ENCODE measurements at regions not wholly inside any gene's neighbourhood (a gene's known extent, or its start where the extent isn't known, plus 50 kb on each side); places are given as distances from the start of the nearest gene placed in this dataset.

DNA sequence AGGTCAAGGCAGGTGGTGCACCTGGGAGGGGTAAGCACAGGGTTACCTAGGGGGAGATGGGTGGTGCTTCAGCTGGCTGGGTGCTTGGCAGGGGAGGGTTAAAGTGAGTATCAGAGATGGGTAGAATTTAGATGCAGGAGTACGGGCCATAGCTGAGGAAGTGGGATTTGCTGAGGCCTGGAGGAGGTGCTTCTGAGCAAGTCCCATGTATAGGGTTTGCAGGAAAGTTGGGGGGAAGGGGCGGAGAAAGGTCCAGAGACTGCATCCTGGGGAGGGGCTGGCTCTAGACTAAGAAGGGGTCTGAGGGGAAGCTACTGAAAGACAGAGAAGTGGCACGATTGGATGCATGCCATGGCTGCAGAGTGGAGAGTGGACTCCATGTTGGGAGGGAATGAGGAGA, 281.6 kb upstream of the ZNF32 start:
- no peak for DNase-seq (ENCODE audit: low spot score)
- ChIA-PET POLR2A (ENCODE audit: low non-redundant PET) (no interaction called here), CTCF (no interaction called here)
- no peak overlapping the region for H3K27ac ChIP-seq
- no peak for TF ChIP-seq CTCF (conservative IDR thresholded peaks at IDR 0.05; ENCODE audit: low read depth)

GRCh38 chr10:43929122-43929521, 280.4 kb upstream of the ZNF32 start:
- CTCF ChIA-PET: no interaction called here
- no peak for TF ChIP-seq CTCF (conservative IDR thresholded peaks at IDR 0.05; ENCODE audit: low read depth)
- POLR2A ChIA-PET (ENCODE audit: low non-redundant PET): no interaction called here
- no peak for DNase-seq (ENCODE audit: low spot score)
- no peak overlapping the region for H3K27ac ChIP-seq

DNA sequence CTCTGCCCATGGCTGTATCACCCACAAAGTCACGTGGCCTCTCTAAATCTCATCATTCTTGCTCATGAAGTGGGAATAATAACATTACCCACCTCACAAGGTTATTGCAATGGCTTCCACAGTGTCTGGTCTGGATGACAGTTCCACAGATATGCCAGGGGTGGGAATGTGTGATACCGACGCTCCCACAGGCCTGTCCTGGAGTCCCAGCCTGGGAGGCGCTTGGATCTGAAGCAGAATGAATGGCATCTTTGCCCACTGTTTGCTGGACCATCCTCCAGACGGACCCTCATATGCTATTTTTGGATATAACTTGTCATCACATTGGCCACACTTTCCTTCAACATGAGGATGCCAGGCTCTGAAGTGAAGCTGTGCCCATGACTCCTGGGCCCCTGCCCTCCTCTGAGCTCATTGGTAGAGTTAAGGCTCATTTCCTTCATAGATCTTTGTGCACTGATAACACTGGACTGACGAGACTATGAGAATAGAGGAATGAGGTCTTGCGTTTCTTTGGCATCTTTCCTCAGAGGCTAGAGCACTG, 279.8 kb upstream of the ZNF32 start:
- CTCF ChIA-PET: no interaction called here

DNA sequence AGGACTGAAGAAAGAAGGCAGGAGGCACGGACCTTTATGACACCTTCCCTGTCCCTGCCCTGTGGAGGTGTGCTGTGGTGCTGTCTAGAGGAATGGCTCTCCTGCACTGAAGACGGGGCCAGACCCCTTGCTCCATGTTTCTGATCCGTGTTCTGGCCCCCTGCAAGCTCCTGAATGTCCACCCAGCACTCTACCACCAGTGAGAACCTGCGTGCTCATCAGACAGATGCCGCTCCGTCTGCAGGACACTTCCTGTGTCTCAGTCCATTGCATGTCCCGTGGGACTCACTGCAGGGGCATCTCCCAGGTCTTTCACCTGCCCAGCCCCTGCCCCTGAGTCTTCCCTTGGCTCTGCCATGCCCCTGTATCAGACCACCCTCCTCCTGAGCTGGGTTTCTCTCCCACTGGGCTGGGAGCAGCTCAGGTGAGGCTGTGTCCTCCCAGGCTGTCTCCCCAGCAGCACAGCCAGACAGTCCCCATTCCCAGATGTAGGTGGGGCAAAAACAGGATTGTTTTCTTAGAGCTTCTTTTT, 278.3 kb upstream of the ZNF32 start:
- TF ChIP-seq CTCF (conservative IDR thresholded peaks at IDR 0.05; ENCODE audit: low read depth): no peak
- DNase-seq (ENCODE audit: low spot score): no peak
- ChIA-PET CTCF (no interaction called here), POLR2A (ENCODE audit: low non-redundant PET) (no interaction called here)
- no peak overlapping the region for H3K27ac ChIP-seq

More for the DNA sequence above, 279.8 kb upstream of the ZNF32 start:
- H3K27ac ChIP-seq: no peak overlapping the region
- DNase-seq (ENCODE audit: low spot score): no peak
- POLR2A ChIA-PET (ENCODE audit: low non-redundant PET): no interaction called here
- no peak for TF ChIP-seq CTCF (conservative IDR thresholded peaks at IDR 0.05; ENCODE audit: low read depth)

DNA sequence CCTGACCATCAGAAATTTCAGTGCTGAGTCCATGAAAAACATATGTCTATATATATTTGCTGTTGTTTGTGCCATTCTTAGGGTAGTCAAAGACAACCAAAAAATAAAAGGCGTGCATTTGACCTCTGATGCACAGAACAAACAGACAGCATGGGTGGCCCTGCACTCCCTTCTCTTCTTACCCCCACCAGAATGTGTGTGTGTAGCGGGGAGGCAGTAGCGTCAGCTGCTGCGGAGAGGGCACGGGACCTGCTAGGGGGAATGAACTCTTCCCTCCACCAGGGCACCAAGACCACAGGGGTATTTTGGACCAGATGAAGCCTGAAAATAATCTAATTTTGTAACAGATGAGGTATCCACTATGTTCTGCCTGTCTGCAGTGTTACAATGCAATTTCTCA, 277.7 kb upstream of the ZNF32 start:
- H3K27ac ChIP-seq: no peak overlapping the region
- POLR2A ChIA-PET (ENCODE audit: low non-redundant PET): no interaction called here
- no peak for TF ChIP-seq CTCF (conservative IDR thresholded peaks at IDR 0.05; ENCODE audit: low read depth)
- no peak for DNase-seq (ENCODE audit: low spot score)
- CTCF ChIA-PET: no interaction called here

DNA sequence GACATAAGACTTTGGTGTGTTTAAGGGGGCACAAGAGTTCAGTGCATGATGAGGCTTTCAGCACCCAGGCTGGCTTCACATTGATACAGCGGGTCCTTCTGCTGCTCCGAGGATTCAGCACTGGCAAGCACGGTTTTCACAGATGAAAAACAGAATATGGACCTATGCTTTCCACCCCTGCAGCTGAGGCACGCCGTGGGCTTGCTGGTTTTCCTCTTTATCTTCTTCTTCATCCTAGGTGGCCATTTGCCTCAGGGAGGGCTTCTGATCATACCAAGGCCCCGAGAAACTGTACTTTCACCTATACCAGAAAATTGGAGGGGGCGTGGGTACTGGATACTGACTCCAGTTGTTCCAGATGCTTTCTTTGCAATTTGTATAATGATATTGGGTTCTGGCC, 277.1 kb upstream of the ZNF32 start:
- CTCF ChIA-PET: no interaction called here
- DNase-seq (ENCODE audit: low spot score): no peak
- POLR2A ChIA-PET (ENCODE audit: low non-redundant PET): no interaction called here
- no peak for TF ChIP-seq CTCF (conservative IDR thresholded peaks at IDR 0.05; ENCODE audit: low read depth)
- no peak overlapping the region for H3K27ac ChIP-seq

- no peak for DNase-seq (ENCODE audit: low spot score)
- TF ChIP-seq CTCF (conservative IDR thresholded peaks at IDR 0.05; ENCODE audit: low read depth): no peak
- CTCF ChIA-PET: no interaction called here
- no peak overlapping the region for H3K27ac ChIP-seq
- POLR2A ChIA-PET (ENCODE audit: low non-redundant PET): no interaction called here
Measured at GRCh38 chr10:43923328-43923727, 274.6 kb upstream of the ZNF32 start.
